Neural cell (in vitro differentiated cells): ENCODE measurements at regions not wholly inside any gene's neighbourhood (a gene's known extent, or its start where the extent isn't known, plus 50 kb on each side); places are given as distances from the start of the nearest gene placed in this dataset.

Experiments used
- CTCF ChIP-seq: fragments of 450-650 bp; IDR thresholded peaks from 2 replicates; pipeline ENCODE4 v1.5.1; 2014; ENCODE audit warnings: antibody characterized with exemption, mild to moderate bottlenecking, moderate library complexity; ENCODE audit not compliant: poor library complexity, severe bottlenecking
- EP300 ChIP-seq: fragments of 450-650 bp; conservative IDR thresholded peaks from 2 replicates; pipeline ENCODE4 v1.6.1; 2014; ENCODE audit warnings: antibody characterized with exemption, mild to moderate bottlenecking, moderate library complexity; ENCODE audit not compliant: poor library complexity, severe bottlenecking
- TAF1 ChIP-seq: IDR thresholded peaks from 2 replicates; pipeline ENCODE4 v1.6.1; 2012; ENCODE audit warnings: low read depth

- TF ChIP-seq CTCF = no peak
- no peak for TF ChIP-seq TAF1
- TF ChIP-seq EP300 = no peak
These were observed 280.5 kb downstream of the ACTL7B start for GRCh38 chr9:108575276-108575675.
